Activated naive CD4-positive, alpha-beta T cell (primary cell): ENCODE measurements at regions not wholly inside any gene's neighbourhood (a gene's known extent, or its start where the extent isn't known, plus 50 kb on each side); places are given as distances from the start of the nearest gene placed in this dataset.
"Not testable (repeated sequence)": the region's sequence is repeated elsewhere in the genome, so short reads cannot be mapped to it uniquely, and the experiment has no call there.

ENCODE experiments used
- DNase-seq, 4 experiments: peaks; one replicate each; lab custom pipeline; 2025; lab: John Stamatoyannopoulos, UW

DNA sequence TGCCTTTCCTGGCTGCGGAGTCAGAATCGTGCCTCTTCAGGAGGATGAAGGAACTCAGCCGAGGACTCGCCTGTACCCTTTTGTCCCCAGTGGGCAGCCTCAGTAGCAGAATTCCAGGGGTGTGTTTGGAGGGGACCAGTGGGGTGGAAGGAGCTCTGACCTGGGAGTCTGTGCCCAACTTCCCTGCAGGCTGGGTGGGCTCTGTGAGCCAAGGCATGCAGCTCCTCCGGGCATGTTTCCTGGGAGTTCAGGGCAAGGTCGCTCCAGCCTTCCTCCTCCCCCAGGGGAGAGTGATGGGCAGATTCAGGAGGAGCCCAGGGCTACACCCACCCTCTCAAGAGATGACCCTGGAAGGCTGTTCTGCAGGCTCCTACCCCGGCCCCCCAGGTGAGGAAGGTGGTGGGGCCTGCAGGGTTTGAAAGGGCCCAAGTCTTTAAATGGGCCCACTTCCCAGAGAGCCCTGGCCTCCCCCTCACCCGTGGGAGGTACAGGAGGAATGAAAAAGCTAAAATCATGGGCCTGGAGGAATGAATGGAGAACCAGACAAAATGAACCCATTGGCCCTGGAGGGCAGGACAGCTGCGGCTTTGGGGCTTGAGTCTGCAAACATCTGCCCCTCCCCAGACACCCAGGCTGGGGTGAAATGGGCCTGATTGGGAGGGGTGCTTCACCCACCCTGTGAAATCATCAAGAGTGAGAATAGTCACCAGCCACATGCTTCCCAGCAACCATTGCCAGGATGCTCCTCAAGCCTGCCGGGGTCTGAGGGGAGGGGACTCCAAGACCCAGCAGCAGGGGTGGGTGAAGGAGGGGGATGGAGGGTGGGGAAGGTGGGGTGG is 77.6 kb upstream of the PMEPA1 start:
- DNase-seq = no peak

DNA sequence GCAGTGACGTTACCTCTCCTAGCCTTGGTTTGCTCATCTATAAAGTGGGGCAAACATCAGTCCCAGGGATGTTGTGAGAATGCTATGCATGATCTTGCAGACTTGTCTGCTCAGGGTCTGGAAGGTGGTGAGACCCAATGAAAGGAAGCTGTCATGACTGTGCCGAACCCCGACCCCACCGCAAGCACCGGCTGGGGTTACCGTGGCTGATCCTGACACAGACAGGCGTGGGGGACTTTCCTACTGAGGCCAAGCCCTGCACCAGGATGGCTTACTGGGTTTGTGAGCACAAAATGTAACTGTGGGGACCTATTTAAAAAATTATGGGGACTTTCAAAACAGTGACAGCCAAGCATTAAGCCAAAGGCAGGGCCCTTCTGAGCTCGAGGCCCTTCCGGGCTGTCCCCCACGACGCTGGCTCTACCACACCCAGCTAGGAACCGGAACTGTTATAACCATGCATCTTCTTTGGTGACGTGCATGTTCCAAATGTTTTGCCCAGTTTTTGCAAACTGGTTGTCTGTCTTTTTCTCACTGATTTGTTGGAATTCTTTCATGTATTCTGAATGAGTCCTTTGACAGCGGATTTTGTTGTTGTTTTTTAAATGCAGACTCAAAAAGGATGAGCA is 76.6 kb upstream of the PMEPA1 start:
- DNase-seq = no peak

- no peak for DNase-seq
These were observed 75.9 kb upstream of the PMEPA1 start for GRCh38 chr20:57785720-57786119.

DNA sequence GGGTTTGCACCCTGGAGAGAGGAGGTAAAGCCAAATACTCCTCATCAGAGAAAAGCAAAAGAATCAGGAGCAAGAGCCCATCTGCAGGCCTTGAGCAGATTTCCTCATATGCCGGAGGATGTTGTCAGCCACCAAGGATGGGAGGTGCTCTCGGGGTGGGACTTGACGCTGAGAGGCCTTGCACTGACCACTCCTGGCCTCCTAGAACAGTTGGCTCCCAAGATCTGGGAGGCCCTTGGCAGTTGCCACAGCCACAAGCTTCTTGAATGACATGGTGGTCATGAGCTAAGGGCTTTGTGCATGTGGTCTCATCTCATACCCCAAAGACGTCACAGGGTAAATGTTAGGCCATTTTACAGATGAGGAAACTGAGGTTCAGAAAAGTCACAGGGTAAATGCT is 75.2 kb upstream of the PMEPA1 start:
- no peak for DNase-seq

- no peak for DNase-seq
These were observed 74.4 kb upstream of the PMEPA1 start for GRCh38 chr20:57783956-57784837.

DNA sequence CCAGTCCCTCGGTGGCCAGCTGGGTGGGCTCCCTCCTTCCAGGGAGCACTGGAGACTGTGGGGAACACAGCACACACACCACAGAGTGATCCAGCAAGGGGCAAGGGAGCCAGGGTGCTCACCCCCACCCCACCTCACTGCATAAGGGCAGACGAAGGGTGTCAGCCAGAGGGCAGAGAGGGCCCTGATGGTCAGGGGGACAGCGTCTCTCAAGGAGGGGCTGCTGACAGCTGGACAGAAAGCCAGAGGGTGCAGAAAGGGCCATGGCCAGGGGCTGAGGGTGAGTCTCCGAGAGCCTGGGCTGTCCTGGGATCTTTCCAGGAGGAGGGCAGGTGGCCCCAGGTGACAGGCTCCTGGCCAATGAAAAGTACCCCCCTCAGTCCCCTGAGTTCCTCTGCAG is 73.4 kb upstream of the PMEPA1 start:
- no peak for DNase-seq

DNA sequence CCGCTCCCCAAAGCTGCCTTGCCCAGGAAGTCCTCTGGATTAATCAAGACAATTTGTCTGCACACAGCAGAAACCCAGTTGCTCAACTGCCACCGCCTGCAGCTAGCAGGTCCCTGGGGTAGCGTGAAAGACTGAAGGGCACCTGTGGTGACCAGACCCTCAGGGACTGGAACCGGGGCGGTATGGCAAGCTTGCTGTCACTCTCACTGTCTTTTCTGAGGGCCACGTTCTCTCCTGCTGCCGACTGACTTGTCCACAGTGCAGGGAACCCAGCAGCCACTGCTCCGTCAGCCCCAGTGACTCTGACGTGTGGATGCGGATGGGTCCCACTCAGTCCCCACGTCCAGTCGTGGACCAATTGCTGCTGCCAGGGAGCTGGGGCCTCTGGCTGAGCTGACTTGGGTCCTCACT is 72.8 kb upstream of the PMEPA1 start:
- no peak for DNase-seq

- DNase-seq = no peak
These were observed 72.1 kb upstream of the PMEPA1 start for GRCh38 chr20:57781901-57782300.

GRCh38 chr20:57780906-57781305 is 71.1 kb upstream of the PMEPA1 start:
- no peak for DNase-seq

- DNase-seq = no peak
These were observed 70.6 kb upstream of the PMEPA1 start for GRCh38 chr20:57780398-57780797.

- no peak for DNase-seq
These were observed 69.7 kb upstream of the PMEPA1 start for GRCh38 chr20:57779401-57780003.

DNA sequence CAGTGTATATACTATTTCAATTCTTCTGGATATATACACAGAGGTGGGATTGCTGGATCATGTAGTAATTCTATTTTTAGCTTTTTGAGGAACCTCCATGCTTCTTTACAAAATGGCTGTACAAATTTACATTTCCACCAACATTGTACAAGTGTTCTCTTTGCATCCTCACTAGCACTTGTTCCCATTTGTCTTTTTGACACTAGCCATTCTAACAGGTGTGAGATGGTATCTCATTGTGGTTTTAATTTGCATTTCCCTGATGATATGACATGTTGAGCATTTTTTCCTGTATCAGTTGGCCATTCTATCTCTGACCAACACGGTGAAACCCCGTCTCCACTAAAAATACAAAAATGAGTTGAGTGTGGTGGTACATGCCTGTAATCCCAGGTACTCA is 68.1 kb upstream of the PMEPA1 start:
- no peak for DNase-seq

DNA sequence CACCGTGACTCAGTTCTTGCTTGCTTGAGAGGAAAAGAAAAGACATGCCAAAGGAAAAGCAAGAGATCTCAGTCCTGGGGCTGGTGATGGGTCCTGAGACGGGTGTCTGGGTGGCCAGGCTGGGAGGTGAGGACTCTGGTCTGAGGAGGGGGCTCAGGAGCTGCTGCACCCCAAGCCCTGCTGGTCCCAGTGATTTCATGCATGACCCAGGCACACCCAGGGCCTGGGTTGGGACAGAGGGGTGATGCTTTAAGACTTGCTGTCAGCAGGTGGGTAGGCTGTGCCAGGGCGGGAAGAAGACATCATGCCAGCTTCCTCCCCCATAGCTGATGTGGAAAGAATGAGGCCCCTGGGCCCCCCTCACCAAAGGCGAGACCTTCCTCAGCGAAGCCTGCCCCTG is 65.1 kb upstream of the PMEPA1 start:
- no peak for DNase-seq

DNA sequence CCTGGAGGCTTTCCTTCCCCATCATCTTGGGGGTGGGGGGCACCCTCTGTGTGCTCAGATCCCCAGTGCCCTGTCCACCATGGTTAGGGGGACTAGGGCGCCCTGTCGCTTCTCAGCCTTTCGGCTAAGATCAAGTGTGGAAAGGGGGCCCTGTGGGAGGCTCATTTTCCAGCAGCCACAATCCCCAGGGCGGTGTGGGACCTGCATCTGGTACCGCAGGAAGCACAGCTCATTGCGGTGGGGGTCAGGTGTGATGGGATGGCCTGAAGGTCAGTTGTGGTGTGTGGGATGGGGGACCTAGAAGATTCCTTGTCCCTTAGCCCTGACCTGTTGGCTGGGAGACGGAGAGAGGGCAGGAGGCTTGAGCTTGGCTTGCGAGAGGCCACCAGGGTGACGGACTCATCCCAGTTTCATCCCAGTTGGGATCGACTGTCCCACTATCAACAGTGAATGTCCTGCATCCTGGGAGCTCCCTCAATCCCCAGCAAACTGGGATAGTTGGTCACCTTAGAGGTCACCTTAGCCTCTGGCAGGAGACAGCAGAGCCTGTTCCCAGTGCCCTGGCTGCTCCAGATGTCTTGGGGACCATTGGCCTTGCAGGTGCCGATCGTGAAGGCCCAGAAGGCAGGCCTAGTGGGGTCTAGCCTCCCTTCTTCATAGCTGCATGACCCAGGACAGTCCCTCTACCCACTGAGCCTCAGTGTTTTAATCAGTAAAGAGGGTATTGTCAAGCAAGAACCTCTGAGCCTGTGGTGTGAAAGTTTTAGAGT is 64.5 kb upstream of the PMEPA1 start:
- no peak for DNase-seq

DNA sequence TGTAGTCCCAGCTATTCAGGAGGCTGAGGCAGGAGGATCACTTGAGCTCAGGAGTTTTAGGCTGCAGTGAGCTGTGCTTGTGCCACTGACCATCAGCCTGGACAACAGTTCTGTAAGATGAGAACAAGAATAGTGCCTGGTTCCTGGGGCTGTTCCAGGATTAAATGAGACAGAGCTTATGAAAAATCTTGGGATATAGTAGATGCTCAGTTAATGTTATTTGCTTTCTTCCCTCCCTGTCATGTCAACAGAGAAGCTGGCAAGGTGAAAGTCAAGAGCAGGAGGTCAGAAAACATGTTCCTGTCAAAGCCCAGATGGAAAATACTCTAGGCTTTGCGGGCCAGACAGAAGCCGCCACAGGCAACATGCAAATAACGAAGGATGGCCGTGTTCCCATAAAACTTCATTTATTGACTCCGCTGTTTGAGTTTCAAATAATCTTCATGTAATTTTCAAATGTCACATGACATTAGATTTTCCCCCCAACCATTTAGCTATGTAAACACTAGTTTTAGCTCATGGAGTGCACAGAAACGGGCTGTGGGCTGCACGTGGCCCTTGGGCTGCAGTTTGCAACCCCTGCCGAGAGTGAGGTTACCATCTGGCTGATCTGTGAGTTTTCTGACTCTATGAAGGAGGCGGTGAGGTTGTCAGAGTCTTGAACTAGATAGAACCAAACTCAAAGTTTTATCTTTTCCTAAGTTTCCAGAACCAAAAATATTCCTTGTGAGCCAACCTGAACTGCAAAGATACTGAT is 63.4 kb upstream of the PMEPA1 start:
- no peak for DNase-seq

GRCh38 chr20:57772349-57772964 is 62.6 kb upstream of the PMEPA1 start:
- DNase-seq = peak in 1 of 4 experiments; percentile 38

DNA sequence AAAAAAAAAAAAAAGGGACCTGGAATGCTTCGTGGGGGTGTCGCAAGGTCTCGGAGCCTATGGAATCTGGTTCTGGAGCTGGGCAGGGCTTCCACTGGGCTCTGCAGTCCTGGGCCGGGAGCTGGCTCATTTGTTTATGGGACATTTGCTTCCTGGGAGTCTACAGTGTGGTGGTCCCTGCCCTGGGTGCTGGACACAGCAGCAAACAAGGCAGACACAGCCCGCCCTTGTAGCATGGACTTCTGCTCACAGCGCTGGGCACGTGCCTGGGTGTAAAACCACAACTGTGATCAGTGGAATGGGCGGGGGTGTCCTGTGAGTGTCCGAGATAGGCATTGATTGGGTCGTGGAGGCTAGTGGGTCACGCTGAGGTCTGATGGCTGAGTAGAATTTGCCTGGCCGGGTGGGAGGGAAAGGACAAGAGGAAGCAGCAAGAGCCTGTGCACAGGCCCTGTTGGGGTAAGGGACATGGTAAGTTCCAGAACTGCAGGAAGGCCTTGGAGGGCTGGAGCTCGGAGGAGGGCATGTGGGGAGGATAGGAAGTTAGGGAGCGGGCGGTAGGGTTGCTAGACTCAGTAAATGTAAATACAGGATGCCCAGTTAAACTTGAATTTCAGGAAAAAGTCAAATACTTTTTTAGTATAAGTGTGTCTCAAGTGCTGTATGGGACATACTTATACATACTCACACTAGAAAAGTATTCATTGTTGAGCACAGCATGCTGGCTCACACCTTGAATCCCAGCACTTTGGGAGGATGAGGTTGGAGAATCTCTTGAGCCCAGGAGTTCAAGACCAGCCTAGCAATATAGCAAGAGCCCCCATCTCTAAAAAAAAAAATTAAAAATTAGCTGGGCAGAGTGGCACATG is 61.3 kb upstream of the PMEPA1 start:
- DNase-seq = no peak

DNA sequence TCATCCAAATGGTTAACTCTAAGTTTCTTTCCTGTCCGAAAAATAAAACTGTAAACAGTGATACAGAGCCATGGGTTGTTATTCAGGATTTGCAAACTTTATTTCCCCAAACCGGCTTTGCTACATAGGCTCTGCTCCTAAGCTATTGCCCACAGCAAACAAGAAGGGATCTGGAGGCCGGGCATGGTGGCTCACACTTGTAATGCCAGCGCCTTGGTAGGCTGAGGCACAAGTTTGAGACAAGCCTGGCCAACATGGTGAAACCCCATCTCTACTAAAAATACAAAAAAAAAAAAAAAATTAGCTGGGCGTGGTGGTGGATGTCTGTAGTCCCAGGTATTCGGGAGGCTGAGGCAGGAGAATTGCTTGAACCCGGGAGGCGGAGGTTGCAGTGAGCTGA is 60.6 kb upstream of the PMEPA1 start:
- not testable (repeated sequence) for DNase-seq

- DNase-seq = no peak
These were observed 59.9 kb upstream of the PMEPA1 start for GRCh38 chr20:57769756-57770155.
